HL-60 (cell line): ENCODE measurements at regions not wholly inside any gene's neighbourhood (a gene's known extent, or its start where the extent isn't known, plus 50 kb on each side); places are given as distances from the start of the nearest gene placed in this dataset.

Experiments
- CTCF ChIP-seq: IDR thresholded peaks from one replicate; pipeline ENCODE4 v1.5.1; 2011; ENCODE audit warnings: low read length, control low read depth, inconsistent platforms; ENCODE audit not compliant: insufficient read depth
- GABPA ChIP-seq: IDR thresholded peaks from 2 replicates; pipeline ENCODE4 v1.6.1; 2012; ENCODE audit warnings: low read depth
- POLR2AphosphoS5 ChIP-seq: IDR thresholded peaks from 2 replicates; pipeline ENCODE4 v1.6.1; 2012; ENCODE audit warnings: low read depth
- REST ChIP-seq: IDR thresholded peaks from 2 replicates; pipeline ENCODE4 v1.6.1; 2012; ENCODE audit warnings: low read depth; ENCODE audit not compliant: insufficient replicate concordance

GRCh38 chr6:65903992-65904391 is 197.0 kb upstream of the EYS start:
- TF ChIP-seq REST (no peak), CTCF (no peak), POLR2AphosphoS5 (no peak), GABPA (no peak)
